ENCODE measurements at regions not wholly inside any gene's neighbourhood (a gene's known extent, or its start where the extent isn't known, plus 50 kb on each side); places are given as distances from the start of the nearest gene placed in this dataset.

DNA sequence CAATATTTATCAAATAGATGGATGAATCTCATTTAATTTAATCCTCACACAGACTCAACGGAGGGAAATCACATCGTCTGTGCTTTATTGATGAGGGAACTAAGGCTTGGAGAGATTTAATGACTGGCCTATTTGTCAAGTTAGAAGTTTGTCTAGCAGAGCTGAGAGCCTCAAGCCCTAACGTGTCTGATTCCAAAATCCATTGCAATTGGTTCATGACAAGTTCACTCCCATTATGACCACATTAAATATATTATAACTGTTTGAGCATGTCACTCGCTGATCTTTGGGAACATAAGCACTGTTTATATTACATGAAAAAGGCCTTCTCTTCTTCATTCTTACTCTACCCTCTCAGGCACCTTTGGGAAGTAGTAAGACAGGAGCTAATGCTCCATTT is 89.4 kb upstream of the SIRPA start:
- FAIRE-seq (no peak), DNase-seq (ENCODE audit: low spot score) (no peak), ATAC-seq (no peak)
- Histone ChIP-seq H3K9me3 (ENCODE audit: low read length) (no peaks in the 10 kb centered on the region), H4K20me1 (ENCODE audit: insufficient read depth, low read length) (no peaks in the 10 kb centered on the region), H3K9ac (ENCODE audit: insufficient read depth, low read depth, low read length) (no peak overlapping the region), H3K4me3 (replicated peaks in 1 of 3; ENCODE audit: insufficient read depth in 1 of 3, low read depth in 2 of 3, low read length in 3 of 3) (no peak overlapping the region), H3K27me3 (ENCODE audit: control insufficient read depth in 1 of 2, insufficient read depth in 2 of 2, low read length in 2 of 2) (no peaks in the 10 kb centered on the region), H3K36me3 (replicated peaks in 1 of 2; ENCODE audit: control insufficient read depth in 1 of 2, insufficient read depth in 2 of 2, low read length in 2 of 2) (no peaks in the 10 kb centered on the region), H3K27ac (ENCODE audit: extremely low read length, insufficient read depth, low read length) (no peak overlapping the region), H3K4me2 (ENCODE audit: low read depth, low read length) (no peak overlapping the region), H2AFZ (ENCODE audit: low read length) (no peak overlapping the region), H3K4me1 (ENCODE audit: insufficient read depth, low read length) (peaks cover 28% of the 10 kb centered on the region), H3K79me2 (ENCODE audit: insufficient read depth, low read length) (no peaks in the 10 kb centered on the region)
- POLR2A ChIA-PET, result interaction anchor here (0.7 kb wide), 1 partner anchor 95 kb away, joined by 3 read pairs; no protein-coding TSS in a partner anchor
- intact Hi-C loops (cut with micrococcal nuclease; ENCODE audit: unreplicated experiment), result no loop called here
- CTCF ChIA-PET (ENCODE audit: low intra/inter-chr PET ratio, low total read pairs), result no interaction called here
- TF ChIP-seq NCOA5 (CRISPR knock-in tag; IDR thresholded peaks at IDR 0.05) (no peak), SMAD3 (CRISPR knock-in tag; IDR thresholded peaks at IDR 0.05) (no peak), KLF12 (CRISPR knock-in tag; IDR thresholded peaks at IDR 0.05; ENCODE audit: borderline replicate concordance) (no peak), TBX2 (CRISPR knock-in tag; IDR thresholded peaks at IDR 0.05; ENCODE audit: borderline replicate concordance) (no peak)
- TF ChIP-seq, protein P1, sequence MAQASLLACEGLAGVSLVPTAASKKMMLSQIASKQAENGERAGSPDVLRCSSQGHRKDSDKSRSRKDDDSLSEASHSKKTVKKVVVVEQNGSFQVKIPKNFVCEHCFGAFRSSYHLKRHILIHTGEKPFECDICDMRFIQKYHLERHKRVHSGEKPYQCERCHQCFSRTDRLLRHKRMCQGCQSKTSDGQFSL (CRISPR knock-in tag; IDR thresholded peaks at IDR 0.05), result no peak
- in situ Hi-C loops (cut with HindIII; ENCODE audit: extremely low pct_ligation_motif_present, low pct_unique_long_range_greater_than_20kb), result no loop called here
- WGBS (ENCODE audit: low lambda C conversion rate), result 77% methylated on average over 4 of the region's 4 CpGs
- BruUV-seq (replicated peaks), result no TSS peak

DNA sequence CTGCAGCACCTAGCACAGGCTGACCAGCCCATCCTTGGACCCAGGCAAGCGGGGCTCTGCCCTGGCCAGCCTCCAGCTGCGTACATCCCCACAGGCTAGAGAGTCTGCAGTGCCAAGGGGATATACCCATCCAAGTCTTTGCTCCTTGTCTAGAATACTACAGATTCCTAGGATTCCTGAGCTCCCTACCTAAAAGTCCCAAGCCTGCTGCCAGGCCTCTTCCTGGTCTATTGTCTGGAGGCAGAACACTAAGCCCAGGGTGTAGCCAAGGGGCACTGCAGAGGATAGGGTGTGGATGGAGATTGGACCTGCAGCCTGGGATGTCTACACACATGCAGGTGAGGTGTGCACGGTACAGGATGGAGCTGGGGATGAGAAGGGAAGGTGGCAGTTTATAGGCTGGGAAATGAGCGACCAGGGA is 90.0 kb upstream of the SIRPA start:
- Histone ChIP-seq H3K4me3 (replicated peaks in 1 of 3; ENCODE audit: insufficient read depth in 1 of 3, low read depth in 2 of 3, low read length in 3 of 3) (no peak overlapping the region), H3K27me3 (ENCODE audit: control insufficient read depth in 1 of 2, insufficient read depth in 2 of 2, low read length in 2 of 2) (no peaks in the 10 kb centered on the region), H3K36me3 (replicated peaks in 1 of 2; ENCODE audit: control insufficient read depth in 1 of 2, insufficient read depth in 2 of 2, low read length in 2 of 2) (no peaks in the 10 kb centered on the region), H3K27ac (ENCODE audit: extremely low read length, insufficient read depth, low read length) (no peak overlapping the region), H3K9me3 (ENCODE audit: low read length) (no peaks in the 10 kb centered on the region), H3K79me2 (ENCODE audit: insufficient read depth, low read length) (no peaks in the 10 kb centered on the region), H2AFZ (ENCODE audit: low read length) (no peak overlapping the region), H4K20me1 (ENCODE audit: insufficient read depth, low read length) (no peaks in the 10 kb centered on the region), H3K4me2 (ENCODE audit: low read depth, low read length) (no peak overlapping the region), H3K9ac (ENCODE audit: insufficient read depth, low read depth, low read length) (no peak overlapping the region), H3K4me1 (ENCODE audit: insufficient read depth, low read length) (peaks cover 22% of the 10 kb centered on the region)
- ChIA-PET CTCF (ENCODE audit: low intra/inter-chr PET ratio, low total read pairs) (no interaction called here), POLR2A (no interaction called here)
- ATAC-seq, result no peak
- WGBS (ENCODE audit: low lambda C conversion rate), result 85% methylated on average over 3 of the region's 4 CpGs
- intact Hi-C loops (cut with micrococcal nuclease; ENCODE audit: unreplicated experiment), result no loop called here
- no peak for DNase-seq (ENCODE audit: low spot score)
- no peak for FAIRE-seq
- in situ Hi-C loops (cut with HindIII; ENCODE audit: extremely low pct_ligation_motif_present, low pct_unique_long_range_greater_than_20kb), result no loop called here
- BruUV-seq (replicated peaks), result no TSS peak
- TF ChIP-seq RFX1 (IDR thresholded peaks at IDR 0.05), result no peak
- no peak for TF ChIP-seq GTF2F1 (IDR thresholded peaks at IDR 0.05; ENCODE audit: low read length)
- no peak for TF ChIP-seq ZFP62 (CRISPR knock-in tag; IDR thresholded peaks at IDR 0.05)
- TF ChIP-seq, protein P2, sequence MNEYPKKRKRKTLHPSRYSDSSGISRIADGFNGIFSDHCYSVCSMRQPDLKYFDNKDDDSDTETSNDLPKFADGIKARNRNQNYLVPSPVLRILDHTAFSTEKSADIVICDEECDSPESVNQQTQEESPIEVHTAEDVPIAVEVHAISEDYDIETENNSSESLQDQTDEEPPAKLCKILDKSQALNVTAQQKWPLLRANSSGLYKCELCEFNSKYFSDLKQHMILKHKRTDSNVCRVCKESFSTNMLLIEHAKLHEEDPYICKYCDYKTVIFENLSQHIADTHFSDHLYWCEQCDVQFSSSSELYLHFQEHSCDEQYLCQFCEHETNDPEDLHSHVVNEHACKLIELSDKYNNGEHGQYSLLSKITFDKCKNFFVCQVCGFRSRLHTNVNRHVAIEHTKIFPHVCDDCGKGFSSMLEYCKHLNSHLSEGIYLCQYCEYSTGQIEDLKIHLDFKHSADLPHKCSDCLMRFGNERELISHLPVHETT (CRISPR knock-in tag; conservative IDR thresholded peaks at IDR 0.05), result no peak
- TF ChIP-seq, protein P3, sequence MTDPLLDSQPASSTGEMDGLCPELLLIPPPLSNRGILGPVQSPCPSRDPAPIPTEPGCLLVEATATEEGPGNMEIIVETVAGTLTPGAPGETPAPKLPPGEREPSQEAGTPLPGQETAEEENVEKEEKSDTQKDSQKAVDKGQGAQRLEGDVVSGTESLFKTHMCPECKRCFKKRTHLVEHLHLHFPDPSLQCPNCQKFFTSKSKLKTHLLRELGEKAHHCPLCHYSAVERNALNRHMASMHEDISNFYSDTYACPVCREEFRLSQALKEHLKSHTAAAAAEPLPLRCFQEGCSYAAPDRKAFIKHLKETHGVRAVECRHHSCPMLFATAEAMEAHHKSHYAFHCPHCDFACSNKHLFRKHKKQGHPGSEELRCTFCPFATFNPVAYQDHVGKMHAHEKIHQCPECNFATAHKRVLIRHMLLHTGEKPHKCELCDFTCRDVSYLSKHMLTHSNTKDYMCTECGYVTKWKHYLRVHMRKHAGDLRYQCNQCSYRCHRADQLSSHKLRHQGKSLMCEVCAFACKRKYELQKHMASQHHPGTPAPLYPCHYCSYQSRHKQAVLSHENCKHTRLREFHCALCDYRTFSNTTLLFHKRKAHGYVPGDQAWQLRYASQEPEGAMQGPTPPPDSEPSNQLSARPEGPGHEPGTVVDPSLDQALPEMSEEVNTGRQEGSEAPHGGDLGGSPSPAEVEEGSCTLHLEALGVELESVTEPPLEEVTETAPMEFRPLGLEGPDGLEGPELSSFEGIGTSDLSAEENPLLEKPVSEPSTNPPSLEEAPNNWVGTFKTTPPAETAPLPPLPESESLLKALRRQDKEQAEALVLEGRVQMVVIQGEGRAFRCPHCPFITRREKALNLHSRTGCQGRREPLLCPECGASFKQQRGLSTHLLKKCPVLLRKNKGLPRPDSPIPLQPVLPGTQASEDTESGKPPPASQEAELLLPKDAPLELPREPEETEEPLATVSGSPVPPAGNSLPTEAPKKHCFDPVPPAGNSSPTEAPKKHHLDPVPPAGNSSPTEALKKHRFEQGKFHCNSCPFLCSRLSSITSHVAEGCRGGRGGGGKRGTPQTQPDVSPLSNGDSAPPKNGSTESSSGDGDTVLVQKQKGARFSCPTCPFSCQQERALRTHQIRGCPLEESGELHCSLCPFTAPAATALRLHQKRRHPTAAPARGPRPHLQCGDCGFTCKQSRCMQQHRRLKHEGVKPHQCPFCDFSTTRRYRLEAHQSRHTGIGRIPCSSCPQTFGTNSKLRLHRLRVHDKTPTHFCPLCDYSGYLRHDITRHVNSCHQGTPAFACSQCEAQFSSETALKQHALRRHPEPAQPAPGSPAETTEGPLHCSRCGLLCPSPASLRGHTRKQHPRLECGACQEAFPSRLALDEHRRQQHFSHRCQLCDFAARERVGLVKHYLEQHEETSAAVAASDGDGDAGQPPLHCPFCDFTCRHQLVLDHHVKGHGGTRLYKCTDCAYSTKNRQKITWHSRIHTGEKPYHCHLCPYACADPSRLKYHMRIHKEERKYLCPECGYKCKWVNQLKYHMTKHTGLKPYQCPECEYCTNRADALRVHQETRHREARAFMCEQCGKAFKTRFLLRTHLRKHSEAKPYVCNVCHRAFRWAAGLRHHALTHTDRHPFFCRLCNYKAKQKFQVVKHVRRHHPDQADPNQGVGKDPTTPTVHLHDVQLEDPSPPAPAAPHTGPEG (CRISPR knock-in tag; IDR thresholded peaks at IDR 0.05), result no peak
- TF ChIP-seq SRY (CRISPR knock-in tag; IDR thresholded peaks at IDR 0.05), result no peak
- TF ChIP-seq AHR (CRISPR knock-in tag; IDR thresholded peaks at IDR 0.05), result no peak
- TF ChIP-seq HNRNPLL (IDR thresholded peaks at IDR 0.05; ENCODE audit: low read depth, low read length, poor library complexity, severe bottlenecking), result no peak
- no peak for TF ChIP-seq ZNF75D (CRISPR knock-in tag; IDR thresholded peaks at IDR 0.05; ENCODE audit: borderline replicate concordance)

Measured in HepG2 (cell line).